GM18858 (cell line): ENCODE measurements at regions not wholly inside any gene's neighbourhood (a gene's known extent, or its start where the extent isn't known, plus 50 kb on each side); places are given as distances from the start of the nearest gene placed in this dataset.

Experiments used
- ATAC-seq: cut with Tn5 transposase; IDR thresholded peaks from one replicate; pipeline ENCODE4 v1.9.1; 2021; ENCODE audit not compliant: unreplicated experiment

DNA sequence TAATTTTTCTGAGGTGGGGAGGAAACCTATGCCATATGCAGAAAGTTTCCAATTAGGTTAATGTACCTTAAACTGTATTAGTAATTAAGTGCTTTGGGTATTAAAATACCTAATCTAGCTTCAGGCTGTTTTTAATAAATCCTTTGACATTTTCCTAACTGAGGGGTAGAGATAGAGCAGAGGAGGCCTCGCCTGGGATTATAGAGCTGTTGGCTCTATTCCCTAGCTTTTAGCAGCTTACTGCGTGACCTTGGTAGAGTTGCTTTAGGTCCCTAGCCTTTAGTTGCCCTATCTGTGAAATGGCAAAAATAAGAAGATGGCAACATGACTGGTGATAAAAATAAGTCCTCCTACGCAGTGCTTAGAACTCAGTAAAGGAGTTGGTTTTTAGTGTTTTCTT lies 621.0 kb downstream of the LMO4 start:
- ATAC-seq = no peak

GRCh38 chr1:87950369-87950768 lies 621.7 kb downstream of the LMO4 start:
- ATAC-seq = no peak

GRCh38 chr1:87951409-87951808 lies 622.7 kb downstream of the LMO4 start:
- ATAC-seq = no peak

GRCh38 chr1:87951852-87952251 lies 623.2 kb downstream of the LMO4 start:
- no peak for ATAC-seq

DNA sequence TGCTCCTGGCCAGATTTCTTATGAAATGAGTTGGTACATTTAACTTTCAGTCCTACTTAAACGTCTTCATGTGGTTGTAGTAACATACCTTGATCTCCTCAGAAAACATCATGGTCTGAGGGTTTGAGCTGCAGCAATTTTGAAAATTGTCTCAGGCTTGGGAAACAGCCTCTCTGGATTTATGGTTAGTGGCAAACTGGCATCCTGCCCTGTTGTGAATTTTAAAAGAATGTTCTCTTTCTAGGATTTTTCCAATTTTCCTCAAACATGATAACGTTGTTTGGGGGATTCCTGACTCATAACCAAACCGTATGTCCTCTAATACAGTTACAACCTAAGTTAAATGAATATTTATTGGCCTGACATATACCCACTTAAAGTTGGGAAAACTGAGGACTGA lies 624.4 kb downstream of the LMO4 start:
- ATAC-seq = no peak

GRCh38 chr1:87953732-87954344 lies 625.2 kb downstream of the LMO4 start:
- peak; percentile 84 for ATAC-seq

DNA sequence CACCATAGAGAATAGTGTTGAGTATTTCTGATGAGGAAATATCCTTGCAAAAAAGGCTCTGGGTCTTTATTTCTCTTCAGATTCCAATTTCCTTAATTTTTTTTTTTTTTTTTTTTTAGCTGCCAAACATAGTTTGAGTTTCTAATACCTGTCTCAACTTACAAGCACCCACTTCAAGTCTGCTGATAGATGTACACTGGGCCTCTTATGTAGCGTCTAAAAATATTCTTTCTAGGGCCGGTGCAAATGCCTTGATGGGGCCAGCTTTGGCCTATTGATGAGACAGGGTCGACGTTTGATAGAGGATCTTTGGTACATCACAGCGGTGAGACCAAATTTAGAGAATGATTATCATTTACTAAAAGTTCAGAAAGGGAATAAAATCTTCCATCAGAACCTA lies 626.4 kb downstream of the LMO4 start:
- no peak for ATAC-seq

DNA sequence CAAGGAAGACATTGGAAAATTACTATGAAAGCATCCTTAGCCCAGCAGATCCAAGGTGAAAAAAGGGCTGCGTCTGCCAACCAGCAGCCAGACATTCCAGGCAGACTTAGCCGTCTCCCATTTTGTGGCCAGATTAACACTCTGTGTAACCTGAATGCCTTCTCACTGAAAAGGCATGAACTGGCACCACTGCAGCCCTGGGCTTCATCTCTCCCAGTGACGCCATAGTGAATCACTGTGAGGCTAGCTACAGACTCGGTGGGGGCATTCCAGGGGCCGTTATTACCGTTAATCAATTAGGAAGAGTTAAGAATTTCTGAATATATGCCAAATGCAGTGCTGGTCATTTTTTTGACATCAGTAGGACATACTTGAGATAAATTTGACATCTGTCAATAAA lies 627.4 kb downstream of the LMO4 start:
- no peak for ATAC-seq

GRCh38 chr1:87956750-87957149 lies 628.1 kb downstream of the LMO4 start:
- ATAC-seq = no peak

DNA sequence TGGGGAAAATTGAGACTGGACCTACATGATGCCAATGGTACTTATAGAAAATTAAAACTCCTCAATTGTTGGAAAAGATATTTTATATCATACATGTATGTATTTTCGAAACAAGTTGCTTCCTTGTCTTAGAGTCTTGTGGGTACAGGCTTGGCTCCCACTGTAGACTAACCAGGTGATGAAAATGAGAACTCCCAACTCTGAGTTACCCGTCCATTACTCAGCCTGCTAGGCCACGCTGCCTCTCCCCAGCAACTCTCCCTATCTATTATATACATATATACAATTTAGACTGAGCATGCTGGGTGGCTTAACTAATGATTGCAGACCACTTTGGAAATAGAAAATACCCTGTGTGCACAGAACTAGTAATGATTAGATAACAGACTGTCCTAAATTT lies 628.7 kb downstream of the LMO4 start:
- no peak for ATAC-seq

DNA sequence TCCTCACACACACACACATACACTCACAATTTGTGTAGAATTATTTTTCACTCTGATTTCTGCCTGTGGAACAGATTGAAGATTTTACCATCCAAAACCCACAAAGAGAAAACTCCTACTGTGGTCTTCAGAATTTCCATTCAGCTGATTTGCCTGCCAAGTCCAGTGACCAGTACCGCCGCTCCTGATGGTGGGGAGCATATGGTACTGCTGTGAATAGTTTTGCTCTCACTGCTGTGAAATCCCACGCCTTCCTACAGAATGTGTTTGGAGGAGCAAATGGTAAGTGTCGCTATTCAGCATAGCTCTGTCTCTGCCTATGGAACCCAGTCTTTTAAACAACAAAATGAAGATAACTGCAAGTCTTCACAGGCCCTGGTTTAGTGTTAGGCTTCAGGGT lies 629.5 kb downstream of the LMO4 start:
- no peak for ATAC-seq

DNA sequence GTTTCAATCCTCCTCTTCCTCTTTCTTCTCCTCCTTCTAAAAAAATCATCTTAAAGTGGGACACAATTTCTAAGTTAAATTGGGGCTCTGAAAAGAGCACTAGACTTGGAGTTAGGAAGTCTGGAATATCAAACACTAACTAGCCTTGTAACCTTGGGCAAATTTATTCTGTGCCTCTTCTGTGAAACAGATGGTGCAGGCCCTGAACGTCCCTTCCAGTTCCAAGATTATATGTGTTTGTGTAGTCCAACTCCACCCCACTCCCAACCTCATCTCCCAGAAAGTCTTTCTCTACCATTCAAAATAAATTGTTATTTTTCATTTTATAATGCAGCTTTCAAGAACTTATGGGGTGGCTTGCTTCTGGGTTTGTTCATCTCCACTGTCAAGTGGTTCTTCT lies 630.0 kb downstream of the LMO4 start:
- no peak for ATAC-seq

DNA sequence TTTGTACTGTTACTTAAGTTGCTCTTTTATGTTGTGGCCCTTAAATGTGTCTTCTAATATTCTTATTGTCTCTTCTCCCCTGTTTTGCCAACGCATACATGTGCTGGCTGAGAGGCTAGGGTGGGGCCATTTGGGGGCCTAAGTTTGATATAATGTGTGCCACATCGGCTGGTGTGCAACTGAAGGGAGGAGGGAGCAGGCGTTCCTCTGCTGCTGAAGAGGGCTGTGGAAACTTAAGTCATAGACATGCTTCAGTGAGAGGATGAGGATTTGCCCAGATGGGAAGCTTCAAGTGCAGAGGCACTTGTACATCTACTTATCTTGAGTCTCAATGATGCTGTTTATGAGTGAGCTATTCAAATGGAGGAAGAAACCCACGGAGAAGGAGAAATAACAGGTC lies 630.6 kb downstream of the LMO4 start:
- no peak for ATAC-seq

- ATAC-seq = no peak
These were observed 633.3 kb downstream of the LMO4 start for GRCh38 chr1:87961992-87962391.

GRCh38 chr1:87963556-87963955 lies 634.9 kb downstream of the LMO4 start:
- no peak for ATAC-seq

- no peak for ATAC-seq
These were observed 636.5 kb downstream of the LMO4 start for GRCh38 chr1:87965193-87965592.

- ATAC-seq = no peak
These were observed 639.7 kb downstream of the LMO4 start for GRCh38 chr1:87968197-87968955.

DNA sequence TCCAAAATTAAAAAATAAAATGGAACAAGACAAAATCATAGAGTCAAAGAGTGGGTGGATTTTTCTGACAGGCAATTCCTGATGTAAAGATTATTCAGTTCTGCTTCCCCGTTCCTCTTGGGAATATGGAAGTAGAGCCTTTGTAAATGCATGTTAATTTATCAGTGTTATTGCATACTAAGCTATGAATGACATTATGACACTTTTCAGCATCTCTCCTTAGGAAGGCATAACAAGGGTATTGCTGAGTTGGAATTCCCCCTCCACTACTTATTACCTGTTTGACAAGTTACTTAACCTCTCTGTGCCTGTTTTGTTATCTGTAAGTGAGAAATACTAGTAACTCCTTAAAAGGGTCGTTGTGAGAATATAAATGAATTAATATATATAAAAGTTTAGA lies 640.4 kb downstream of the LMO4 start:
- no peak for ATAC-seq

- no peak for ATAC-seq
These were observed 644.1 kb downstream of the LMO4 start for GRCh38 chr1:87972811-87973210.

DNA sequence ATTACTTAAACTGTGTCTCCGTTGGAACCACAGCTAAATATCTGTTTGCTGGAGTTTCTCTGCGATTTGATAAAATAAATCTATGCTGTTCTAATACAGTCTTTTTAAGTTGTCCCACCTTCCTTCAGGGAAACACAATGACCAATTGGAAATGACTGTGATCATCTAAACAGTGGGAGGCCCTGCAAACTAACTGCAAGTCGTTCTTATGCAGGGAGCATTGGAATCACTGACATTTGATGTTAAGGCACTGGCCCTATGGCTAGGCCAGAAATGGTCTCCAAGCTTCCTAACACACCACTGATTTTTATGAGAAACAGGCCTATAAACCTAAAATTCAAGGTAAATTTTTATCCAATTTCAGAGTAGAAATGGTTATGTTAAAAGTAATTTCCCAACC lies 645.2 kb downstream of the LMO4 start:
- no peak for ATAC-seq

DNA sequence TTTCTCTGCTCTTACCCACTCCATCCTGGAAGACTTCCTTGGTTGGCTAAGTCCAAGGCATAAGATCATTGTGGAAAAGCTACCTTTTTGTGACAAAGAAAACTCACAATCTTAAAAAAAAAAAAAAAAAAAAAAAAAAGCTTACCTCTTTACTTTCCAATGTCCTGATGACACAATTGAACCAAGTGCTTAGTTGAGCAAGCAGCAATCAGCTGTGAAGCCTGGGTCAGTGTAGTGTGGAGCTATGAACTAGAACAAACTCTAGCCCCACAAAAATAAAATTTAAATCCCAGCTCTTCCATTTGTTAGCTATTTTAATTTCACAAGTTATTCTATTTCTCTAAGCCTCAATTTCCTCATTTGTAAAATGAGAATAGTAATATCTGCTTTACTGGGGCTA lies 647.6 kb downstream of the LMO4 start:
- no peak for ATAC-seq

DNA sequence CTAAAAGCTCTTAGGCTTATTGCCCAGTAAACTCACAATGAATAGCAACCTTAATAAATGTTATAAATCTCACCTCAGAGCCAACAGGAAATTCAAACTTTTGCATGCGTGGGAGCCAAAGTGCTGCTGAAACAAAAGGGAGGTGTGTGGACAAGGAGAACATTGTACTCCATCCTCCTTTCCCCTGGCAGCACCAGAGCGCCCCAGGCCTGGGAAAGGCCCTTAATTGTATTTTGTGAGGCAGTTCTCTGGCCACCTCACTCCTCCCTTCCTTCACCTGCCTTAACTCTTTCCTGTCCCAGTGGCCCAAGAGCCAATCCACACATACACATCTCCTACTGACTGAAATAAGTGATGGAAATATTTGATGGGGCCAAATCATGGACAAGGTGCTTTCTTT lies 648.5 kb downstream of the LMO4 start:
- no peak for ATAC-seq

DNA sequence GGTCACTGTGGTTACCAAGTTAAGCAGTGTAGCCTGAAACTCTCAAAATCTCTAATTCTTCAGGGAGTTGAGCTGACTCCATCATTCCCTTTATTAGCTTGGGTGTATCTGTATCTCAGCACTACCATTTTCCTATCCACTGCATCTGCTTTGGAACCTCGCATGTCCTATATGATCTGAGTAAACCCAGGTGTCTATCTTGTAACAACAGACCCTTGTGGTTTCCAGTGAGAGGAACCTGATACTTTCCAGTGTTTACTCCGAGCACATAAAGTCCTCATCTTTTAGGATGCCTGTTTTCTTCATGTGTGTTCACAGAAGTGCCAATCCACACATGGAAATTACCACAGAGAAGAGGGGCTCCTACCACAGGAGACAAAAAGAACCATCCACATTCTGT lies 650.4 kb downstream of the LMO4 start:
- ATAC-seq = no peak
